HL-60 (cell line): ENCODE measurements at regions not wholly inside any gene's neighbourhood (a gene's known extent, or its start where the extent isn't known, plus 50 kb on each side); places are given as distances from the start of the nearest gene placed in this dataset.

Experiments used
- DNase-seq, 2 experiments: peaks; one replicate each; pipeline ENCODE4 v3.0.0-alpha.2; 2010 to 2020; ENCODE audit warnings: low read depth in 1 of 2, low spot score in 1 of 2
- H3K27ac ChIP-seq: fragments of 250-450 bp; sonication (Bioruptor Pico); replicated peaks from 2 replicates; pipeline ENCODE4 v1.5.1; 2020; ENCODE audit warnings: mild to moderate bottlenecking, moderate library complexity
- H3K27me3 ChIP-seq: fragments of 250-450 bp; sonication (Bioruptor Pico); 2 replicates; pipeline ENCODE4 v1.5.1; 2021; ENCODE audit warnings: mild to moderate bottlenecking, moderate library complexity; ENCODE audit not compliant: insufficient read depth, poor library complexity, severe bottlenecking
- H3K4me3 ChIP-seq: replicated peaks from 2 replicates; pipeline ENCODE4 v1.5.1; 2011; ENCODE audit warnings: mild to moderate bottlenecking, control low read depth, low read length; ENCODE audit not compliant: insufficient read depth
- GABPA ChIP-seq: IDR thresholded peaks from 2 replicates; pipeline ENCODE4 v1.6.1; 2012; ENCODE audit warnings: low read depth
- POLR2AphosphoS5 ChIP-seq: IDR thresholded peaks from 2 replicates; pipeline ENCODE4 v1.6.1; 2012; ENCODE audit warnings: low read depth
- SPI1 ChIP-seq: IDR thresholded peaks from 2 replicates; pipeline ENCODE4 v1.6.1; 2012; ENCODE audit warnings: low read depth, mild to moderate bottlenecking, borderline replicate concordance
- TF ChIP-seq, protein P1 (sequence below): IDR thresholded peaks from one replicate; pipeline ENCODE4 v1.5.1; 2011; ENCODE audit warnings: low read length, control low read depth, inconsistent platforms; ENCODE audit not compliant: insufficient read depth
- TF ChIP-seq, protein P2 (sequence below): IDR thresholded peaks from 2 replicates; pipeline ENCODE4 v1.6.1; 2012; ENCODE audit warnings: low read depth; ENCODE audit not compliant: insufficient replicate concordance

DNA sequence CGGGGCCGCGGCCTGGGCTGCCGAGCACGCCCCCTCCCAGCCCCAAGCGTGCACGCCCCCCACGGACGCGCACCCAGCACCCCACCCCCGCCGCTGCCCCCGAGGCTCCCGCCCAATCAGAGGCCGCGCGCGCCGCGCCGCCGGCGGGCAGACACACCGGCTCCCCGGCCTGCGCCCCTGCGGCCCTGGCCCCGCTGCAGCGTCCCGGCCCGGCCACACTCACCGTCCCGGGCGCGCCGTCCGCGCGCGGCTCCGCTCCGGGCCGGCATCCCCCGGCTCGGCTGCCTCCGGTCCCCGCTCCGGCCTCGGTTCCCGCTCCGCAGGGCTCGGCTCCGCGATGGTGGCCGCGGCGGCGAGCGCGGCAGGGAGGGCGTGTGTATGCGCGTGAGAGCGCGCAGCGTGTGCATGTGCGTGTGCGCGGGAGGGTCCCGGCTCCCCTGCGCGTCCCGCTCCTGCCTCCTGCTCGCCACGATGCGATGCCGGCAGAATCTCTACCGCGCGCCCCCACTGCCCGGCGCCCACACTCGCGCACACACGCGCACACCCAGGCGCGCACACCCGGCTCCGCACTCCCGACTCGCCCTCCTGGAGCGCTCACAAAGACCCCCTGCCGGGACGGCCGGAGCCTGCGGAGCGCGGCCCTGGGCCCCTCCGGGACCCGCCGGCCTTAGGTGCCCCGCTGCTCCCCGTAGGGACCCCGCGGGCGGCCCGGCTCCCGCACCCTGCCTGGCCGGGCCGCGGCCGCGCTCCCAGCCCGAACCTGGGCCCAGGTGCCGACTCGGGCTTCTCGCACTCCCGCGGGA lies 186.5 kb upstream of the LINGO1 start:
- Histone ChIP-seq H3K27me3 (peaks cover 34% of the 10 kb centered on the region), H3K4me3 (no peak overlapping the region), H3K27ac (no peak overlapping the region)
- TF ChIP-seq POLR2AphosphoS5 (no peak), GABPA (no peak), SPI1 (no peak)
- TF ChIP-seq, protein P1, sequence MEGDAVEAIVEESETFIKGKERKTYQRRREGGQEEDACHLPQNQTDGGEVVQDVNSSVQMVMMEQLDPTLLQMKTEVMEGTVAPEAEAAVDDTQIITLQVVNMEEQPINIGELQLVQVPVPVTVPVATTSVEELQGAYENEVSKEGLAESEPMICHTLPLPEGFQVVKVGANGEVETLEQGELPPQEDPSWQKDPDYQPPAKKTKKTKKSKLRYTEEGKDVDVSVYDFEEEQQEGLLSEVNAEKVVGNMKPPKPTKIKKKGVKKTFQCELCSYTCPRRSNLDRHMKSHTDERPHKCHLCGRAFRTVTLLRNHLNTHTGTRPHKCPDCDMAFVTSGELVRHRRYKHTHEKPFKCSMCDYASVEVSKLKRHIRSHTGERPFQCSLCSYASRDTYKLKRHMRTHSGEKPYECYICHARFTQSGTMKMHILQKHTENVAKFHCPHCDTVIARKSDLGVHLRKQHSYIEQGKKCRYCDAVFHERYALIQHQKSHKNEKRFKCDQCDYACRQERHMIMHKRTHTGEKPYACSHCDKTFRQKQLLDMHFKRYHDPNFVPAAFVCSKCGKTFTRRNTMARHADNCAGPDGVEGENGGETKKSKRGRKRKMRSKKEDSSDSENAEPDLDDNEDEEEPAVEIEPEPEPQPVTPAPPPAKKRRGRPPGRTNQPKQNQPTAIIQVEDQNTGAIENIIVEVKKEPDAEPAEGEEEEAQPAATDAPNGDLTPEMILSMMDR = no peak
- TF ChIP-seq, protein P2, sequence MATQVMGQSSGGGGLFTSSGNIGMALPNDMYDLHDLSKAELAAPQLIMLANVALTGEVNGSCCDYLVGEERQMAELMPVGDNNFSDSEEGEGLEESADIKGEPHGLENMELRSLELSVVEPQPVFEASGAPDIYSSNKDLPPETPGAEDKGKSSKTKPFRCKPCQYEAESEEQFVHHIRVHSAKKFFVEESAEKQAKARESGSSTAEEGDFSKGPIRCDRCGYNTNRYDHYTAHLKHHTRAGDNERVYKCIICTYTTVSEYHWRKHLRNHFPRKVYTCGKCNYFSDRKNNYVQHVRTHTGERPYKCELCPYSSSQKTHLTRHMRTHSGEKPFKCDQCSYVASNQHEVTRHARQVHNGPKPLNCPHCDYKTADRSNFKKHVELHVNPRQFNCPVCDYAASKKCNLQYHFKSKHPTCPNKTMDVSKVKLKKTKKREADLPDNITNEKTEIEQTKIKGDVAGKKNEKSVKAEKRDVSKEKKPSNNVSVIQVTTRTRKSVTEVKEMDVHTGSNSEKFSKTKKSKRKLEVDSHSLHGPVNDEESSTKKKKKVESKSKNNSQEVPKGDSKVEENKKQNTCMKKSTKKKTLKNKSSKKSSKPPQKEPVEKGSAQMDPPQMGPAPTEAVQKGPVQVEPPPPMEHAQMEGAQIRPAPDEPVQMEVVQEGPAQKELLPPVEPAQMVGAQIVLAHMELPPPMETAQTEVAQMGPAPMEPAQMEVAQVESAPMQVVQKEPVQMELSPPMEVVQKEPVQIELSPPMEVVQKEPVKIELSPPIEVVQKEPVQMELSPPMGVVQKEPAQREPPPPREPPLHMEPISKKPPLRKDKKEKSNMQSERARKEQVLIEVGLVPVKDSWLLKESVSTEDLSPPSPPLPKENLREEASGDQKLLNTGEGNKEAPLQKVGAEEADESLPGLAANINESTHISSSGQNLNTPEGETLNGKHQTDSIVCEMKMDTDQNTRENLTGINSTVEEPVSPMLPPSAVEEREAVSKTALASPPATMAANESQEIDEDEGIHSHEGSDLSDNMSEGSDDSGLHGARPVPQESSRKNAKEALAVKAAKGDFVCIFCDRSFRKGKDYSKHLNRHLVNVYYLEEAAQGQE = no peak
- DNase-seq = no peak

GRCh38 chr15:77818484-77819047 lies 185.9 kb upstream of the LINGO1 start:
- H3K27me3 ChIP-seq = peaks cover 34% of the 10 kb centered on the region
- TF ChIP-seq POLR2AphosphoS5 (no peak), SPI1 (no peak), GABPA (no peak)
- TF ChIP-seq, protein P2 = no peak
- TF ChIP-seq, protein P1 = no peak
- no peak overlapping the region for H3K27ac ChIP-seq
- H3K4me3 ChIP-seq = no peak overlapping the region
- no peak for DNase-seq

- Histone ChIP-seq H3K27ac (no peak overlapping the region), H3K4me3 (no peak overlapping the region), H3K27me3 (peaks cover 34% of the 10 kb centered on the region)
- TF ChIP-seq GABPA (no peak), SPI1 (no peak), POLR2AphosphoS5 (no peak)
- TF ChIP-seq, protein P1 = no peak
- TF ChIP-seq, protein P2 = no peak
- no peak for DNase-seq
Observed at GRCh38 chr15:77817434-77817833, 184.7 kb upstream of the LINGO1 start.
